NCI-H1092 treated with DMSO at 0.1 percent for 48 hours (cell line): ENCODE measurements at regions not wholly inside any gene's neighbourhood (a gene's known extent, or its start where the extent isn't known, plus 50 kb on each side); places are given as distances from the start of the nearest gene placed in this dataset.

Experiments
- DNase-seq: peaks from one replicate; lab custom pipeline; 2025; lab: John Stamatoyannopoulos, UW

GRCh38 chr2:121965661-121966060 is 210.2 kb downstream of the TSN start:
- no peak for DNase-seq

GRCh38 chr2:121966663-121967062 is 211.2 kb downstream of the TSN start:
- no peak for DNase-seq

DNA sequence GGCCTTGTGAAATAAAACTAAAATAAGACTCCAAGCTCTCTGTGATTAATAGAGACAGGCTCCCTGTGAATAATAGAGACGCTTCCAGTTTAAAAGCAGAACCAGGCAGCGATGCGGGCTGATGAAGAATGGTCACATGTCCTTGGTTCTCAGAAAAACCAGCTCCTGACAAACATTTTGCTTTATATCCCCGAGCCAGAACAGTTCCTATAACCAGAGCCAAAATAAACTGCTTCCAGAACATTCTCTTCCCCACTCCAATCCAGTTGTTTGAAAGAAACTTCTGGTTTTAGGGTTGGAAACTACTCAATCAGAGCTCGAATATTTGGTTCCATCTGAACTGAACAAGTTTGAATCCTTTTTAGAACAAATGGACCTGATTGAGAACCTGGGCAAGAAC is 213.7 kb downstream of the TSN start:
- DNase-seq, result no peak

GRCh38 chr2:121969766-121970639 is 214.6 kb downstream of the TSN start:
- DNase-seq, result no peak

DNA sequence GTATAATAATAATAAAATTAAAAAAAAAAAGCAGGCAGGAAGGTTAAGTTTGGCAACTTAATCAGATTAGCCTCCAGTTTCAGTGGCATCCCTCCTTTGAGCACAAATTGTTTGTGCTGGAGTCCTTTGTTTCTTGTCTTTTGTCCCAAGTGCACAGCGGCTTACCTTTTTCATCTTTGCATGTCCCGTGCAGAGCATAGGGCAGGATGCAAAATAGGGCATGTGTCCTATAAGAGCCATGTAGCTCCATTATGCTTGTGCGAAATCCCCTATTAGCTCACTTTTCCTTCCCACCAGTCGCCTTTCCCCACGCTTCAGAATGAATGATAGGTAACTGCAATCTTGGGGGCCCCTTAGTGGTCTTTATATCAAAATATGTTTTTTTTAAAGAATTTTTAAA is 216.8 kb downstream of the TSN start:
- no peak for DNase-seq

- peak; percentile 69 for DNase-seq
These were observed 219.6 kb downstream of the TSN start for GRCh38 chr2:121974897-121975661.

- DNase-seq, result no peak
These were observed 221.5 kb downstream of the TSN start for GRCh38 chr2:121976926-121977325.

GRCh38 chr2:121977326-121977725 is 221.9 kb downstream of the TSN start:
- DNase-seq, result no peak

- DNase-seq, result no peak
These were observed 237.2 kb downstream of the TSN start for GRCh38 chr2:121992700-121993099.

- no peak for DNase-seq
These were observed 238.2 kb downstream of the TSN start for GRCh38 chr2:121993682-121994081.

GRCh38 chr2:121994238-121995206 is 239.1 kb downstream of the TSN start:
- DNase-seq, result no peak

- no peak for DNase-seq
These were observed 243.3 kb downstream of the TSN start for GRCh38 chr2:121998751-121999150.

DNA sequence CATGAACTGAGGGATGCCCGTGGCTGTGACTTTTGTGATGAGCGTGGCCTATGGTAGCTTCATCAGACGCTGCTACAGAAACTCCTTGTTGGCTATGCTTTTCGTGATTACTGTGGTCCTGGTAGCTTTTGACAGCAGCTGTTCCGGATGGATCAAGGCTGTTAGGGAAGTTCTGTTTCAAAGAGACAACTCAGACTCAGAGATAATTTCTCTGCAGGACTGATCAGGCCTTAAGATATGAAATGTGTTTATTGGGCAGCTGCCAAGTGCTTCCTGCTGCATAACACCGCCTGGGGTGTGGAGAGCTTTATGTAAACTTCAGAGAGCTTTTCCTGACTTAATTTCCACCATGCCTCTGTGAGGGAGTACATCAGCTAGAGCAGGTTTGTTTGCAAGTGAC is 243.8 kb downstream of the TSN start:
- DNase-seq, result peak; percentile 10

- DNase-seq, result no peak
These were observed 245.3 kb downstream of the TSN start for GRCh38 chr2:122000556-122001340.

- DNase-seq, result no peak
These were observed 246.0 kb downstream of the TSN start for GRCh38 chr2:122001441-122001874.

DNA sequence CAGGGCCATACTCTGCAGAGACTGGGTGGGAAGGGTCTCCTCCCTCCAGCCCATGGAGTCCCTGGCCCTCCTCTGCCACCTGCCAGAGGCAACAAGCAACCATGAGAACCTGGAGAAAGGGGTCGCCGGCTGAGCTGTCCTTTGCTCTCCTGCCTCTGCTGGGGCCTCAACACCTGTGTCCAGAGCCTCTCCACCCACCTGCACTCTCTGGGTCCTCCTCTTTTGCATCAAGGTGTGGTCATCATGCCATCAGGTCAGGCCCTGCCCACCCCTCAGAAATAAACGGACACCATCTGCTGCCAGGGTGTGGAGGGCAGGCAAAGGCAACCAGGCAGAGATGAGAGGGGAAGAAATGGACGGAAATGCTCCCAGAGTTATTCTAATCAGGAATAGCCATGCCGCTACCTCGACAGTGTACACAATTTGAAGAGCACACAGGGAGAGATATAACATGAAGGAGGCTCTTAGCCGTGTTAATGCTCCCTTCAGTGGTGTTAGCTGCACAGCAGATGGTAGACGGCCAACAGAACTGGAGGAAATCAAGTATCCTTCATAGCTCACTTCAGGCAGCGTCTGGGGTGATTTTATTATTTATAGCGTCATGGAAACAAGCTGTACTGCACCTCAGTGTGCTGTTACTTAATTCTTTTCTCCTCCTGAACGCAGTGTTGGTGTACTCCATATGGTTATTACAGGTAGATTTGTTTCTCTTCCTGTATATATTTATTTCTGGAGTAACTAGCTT is 247.9 kb downstream of the TSN start:
- DNase-seq, result peak; percentile 63

DNA sequence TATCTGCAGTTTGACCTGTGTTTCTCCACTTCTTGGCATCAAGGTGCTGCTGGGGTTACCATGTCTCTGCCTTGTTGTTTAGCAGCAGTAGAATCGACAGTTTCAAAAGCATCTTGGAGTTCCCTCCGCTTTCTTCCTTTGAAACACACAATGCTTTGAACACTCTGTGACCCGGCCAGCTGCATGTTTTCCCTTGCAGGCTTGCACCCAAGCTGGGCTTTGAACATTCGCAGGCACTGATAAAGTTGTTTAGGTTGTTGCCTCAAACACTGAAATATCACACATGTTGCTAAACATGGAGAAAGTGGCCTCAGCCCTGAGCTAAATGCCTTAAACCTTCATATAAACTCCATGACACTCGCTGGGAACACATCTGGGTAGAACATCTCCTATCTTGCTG is 251.7 kb downstream of the TSN start:
- DNase-seq, result no peak

DNA sequence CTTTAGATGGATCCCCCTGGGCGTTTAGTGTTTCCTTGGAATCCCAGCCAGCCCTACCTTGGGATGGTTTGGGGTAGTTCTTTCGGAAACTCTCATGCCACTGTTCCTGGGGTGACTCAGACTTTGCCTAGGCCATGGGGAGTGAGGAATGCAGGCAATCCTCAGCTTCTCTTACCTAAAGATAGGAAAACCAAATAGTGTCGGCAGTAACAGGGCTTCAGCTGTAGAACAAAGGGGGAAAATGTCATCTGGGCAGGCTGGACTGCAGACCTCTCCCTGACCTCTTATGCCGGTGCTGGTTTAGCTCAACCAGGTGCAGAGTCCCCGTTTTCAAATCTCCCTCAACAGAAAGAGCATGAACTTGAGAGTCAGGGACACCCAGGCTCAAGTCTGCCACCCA is 252.1 kb downstream of the TSN start:
- DNase-seq, result no peak

DNA sequence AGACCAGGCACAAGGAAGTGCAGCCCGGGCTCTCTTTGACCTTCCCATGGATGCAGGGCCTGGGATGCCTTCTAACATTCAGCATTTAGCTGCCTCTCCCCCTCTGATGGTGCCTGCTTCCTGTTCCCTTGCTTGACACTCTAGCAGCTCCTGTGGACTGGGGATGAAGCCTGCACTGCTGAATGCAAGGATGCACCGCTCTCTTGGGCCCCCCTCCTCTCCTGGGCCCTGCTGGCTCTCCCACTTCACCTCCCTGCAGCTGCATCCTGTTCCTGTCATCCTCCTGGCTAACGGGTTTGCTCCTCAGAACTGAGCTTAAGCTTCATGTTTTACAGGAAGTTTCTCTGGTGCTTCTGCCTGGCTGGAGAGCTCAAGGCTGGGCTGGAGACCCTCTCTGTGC is 254.1 kb downstream of the TSN start:
- DNase-seq, result no peak

DNA sequence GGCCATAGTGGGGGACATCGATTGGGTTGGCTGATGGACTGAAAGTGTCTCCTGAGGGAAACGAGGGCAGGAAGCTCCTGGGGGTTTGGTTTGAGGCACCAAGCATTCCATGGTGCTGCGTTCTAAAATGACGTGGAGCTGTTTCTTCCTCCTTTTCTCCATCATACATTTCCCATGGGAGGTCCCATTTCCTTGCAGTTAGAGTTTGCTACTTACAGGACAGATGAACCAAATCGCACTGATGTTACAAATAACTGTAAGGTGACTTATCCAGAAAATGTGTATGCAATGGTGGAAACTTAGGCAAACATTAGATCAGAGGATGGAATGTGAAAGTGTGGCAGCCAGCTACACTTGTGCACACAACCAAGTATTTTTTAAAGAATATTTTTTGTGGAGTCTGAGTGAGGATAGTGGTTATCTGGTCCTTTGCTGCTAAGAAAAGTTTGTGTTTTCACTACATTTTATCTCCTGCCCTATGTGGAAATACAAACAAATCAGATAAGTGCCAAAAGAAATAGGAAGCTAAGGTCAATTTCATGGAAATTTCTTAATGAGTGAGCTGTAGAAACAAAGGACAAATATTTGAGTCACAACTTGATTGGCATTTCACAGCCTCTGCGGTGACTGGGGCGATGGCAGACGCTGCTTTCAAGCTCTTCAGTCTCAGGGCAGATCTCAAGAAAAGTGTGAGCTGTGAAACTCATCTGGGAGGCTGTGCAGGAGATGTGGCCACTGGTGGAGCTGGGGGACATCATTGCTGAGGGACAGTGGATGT is 256.2 kb downstream of the TSN start:
- no peak for DNase-seq
